ENCODE measurements at regions not wholly inside any gene's neighbourhood (a gene's known extent, or its start where the extent isn't known, plus 50 kb on each side); places are given as distances from the start of the nearest gene placed in this dataset.

DNA sequence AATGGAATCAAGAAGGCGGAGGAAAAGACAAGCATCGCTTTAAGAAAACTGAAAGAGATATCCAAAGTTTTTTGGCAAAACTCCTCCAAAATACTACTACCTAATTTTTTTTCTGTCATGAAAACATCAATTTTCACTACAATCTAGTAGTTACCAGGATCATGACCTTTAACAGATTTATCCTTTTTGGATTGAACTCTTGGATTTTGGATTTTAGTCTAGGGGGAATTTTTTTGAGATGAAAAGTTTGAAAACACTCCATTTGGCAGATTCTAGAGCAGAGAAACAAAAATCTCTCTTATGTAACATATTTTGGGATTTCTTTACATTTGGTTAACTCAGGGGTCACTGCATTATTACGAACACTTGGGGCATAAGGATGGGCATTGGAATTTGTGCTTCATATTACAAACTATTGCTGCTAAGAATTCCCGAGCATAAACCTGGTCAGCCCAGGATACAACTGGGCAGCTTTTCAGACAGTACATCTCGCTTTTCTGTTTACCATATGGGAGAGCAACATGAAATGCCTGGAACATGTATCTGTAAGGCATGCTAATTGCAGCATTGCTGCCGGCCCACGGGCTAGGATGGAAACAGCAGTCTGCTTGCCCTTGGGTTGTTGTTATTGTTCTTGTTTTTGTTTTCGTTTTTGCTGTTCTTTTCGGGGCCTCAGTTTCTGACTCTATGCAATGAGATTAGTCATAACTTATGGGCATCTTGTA lies 264.3 kb downstream of the RHOU start:
- no peak for DNase-seq (ENCODE audit: low read depth)
- Histone ChIP-seq H3K27me3 (replicated peaks; ENCODE audit: control insufficient read depth, insufficient read depth, low read length) (no peaks in the 10 kb centered on the region), H3K4me3 (ENCODE audit: low read length) (no peak overlapping the region)

DNA sequence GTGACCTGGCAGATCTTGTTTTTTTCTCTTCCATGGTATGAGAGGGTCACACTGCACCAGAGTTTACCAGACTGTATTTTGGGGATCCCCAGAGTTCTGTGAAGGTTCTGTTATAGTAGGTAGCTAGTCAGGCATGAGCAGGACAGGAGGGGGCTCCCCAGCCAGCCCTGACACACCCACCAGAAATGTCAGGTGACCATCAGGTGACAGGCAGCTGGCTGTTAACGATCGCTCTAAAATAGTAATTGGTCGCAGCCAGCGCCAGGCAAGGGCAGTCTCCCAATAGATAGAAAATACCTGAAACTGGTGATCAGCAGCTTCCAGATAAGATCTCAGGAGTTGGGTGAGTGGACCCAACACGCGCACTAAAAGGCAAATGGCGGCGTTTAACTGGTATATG lies 264.9 kb downstream of the RHOU start:
- Histone ChIP-seq H3K9me3 (ENCODE audit: control insufficient read depth, low read length) (no peaks in the 10 kb centered on the region), H3K36me3 (ENCODE audit: control insufficient read depth, insufficient read depth, low read length, severe bottlenecking) (no peaks in the 10 kb centered on the region), H3K4me1 (ENCODE audit: control insufficient read depth, insufficient read depth, low read length) (peaks cover 3% of the 10 kb centered on the region), H3K27me3 (replicated peaks; ENCODE audit: control insufficient read depth, insufficient read depth, low read length) (no peaks in the 10 kb centered on the region), H3K9ac (ENCODE audit: low read length) (no peak overlapping the region), H3K4me3 (ENCODE audit: low read length) (no peak overlapping the region)
- DNase-seq (ENCODE audit: low read depth), result no peak

More for the DNA sequence above, 264.3 kb downstream of the RHOU start:
- peaks cover 4% of the 10 kb centered on the region for H3K4me1 ChIP-seq (ENCODE audit: control insufficient read depth, insufficient read depth, low read length)
- no peak overlapping the region for H3K9ac ChIP-seq (ENCODE audit: low read length)
- no peaks in the 10 kb centered on the region for H3K36me3 ChIP-seq (ENCODE audit: control insufficient read depth, insufficient read depth, low read length, severe bottlenecking)
- no peaks in the 10 kb centered on the region for H3K9me3 ChIP-seq (ENCODE audit: control insufficient read depth, low read length)

GRCh38 chr1:229001467-229002011 lies 266.3 kb downstream of the RHOU start:
- DNase-seq (ENCODE audit: low read depth), result no peak
- no peaks in the 10 kb centered on the region for H3K9me3 ChIP-seq (ENCODE audit: control insufficient read depth, low read length)
- H3K27me3 ChIP-seq (replicated peaks; ENCODE audit: control insufficient read depth, insufficient read depth, low read length), result peaks cover 4% of the 10 kb centered on the region
- H3K4me1 ChIP-seq (ENCODE audit: control insufficient read depth, insufficient read depth, low read length), result no peaks in the 10 kb centered on the region
- no peak overlapping the region for H3K4me3 ChIP-seq (ENCODE audit: low read length)
- H3K9ac ChIP-seq (ENCODE audit: low read length), result no peak overlapping the region
- H3K36me3 ChIP-seq (ENCODE audit: control insufficient read depth, insufficient read depth, low read length, severe bottlenecking), result no peaks in the 10 kb centered on the region

- Histone ChIP-seq H3K4me3 (ENCODE audit: low read length) (no peak overlapping the region), H3K9me3 (ENCODE audit: control insufficient read depth, low read length) (no peaks in the 10 kb centered on the region), H3K27me3 (replicated peaks; ENCODE audit: control insufficient read depth, insufficient read depth, low read length) (peaks cover 7% of the 10 kb centered on the region), H3K36me3 (ENCODE audit: control insufficient read depth, insufficient read depth, low read length, severe bottlenecking) (no peaks in the 10 kb centered on the region), H3K9ac (ENCODE audit: low read length) (no peak overlapping the region), H3K4me1 (ENCODE audit: control insufficient read depth, insufficient read depth, low read length) (no peaks in the 10 kb centered on the region)
- no peak for DNase-seq (ENCODE audit: low read depth)
Measured at GRCh38 chr1:229002037-229002436, 266.8 kb downstream of the RHOU start.

DNA sequence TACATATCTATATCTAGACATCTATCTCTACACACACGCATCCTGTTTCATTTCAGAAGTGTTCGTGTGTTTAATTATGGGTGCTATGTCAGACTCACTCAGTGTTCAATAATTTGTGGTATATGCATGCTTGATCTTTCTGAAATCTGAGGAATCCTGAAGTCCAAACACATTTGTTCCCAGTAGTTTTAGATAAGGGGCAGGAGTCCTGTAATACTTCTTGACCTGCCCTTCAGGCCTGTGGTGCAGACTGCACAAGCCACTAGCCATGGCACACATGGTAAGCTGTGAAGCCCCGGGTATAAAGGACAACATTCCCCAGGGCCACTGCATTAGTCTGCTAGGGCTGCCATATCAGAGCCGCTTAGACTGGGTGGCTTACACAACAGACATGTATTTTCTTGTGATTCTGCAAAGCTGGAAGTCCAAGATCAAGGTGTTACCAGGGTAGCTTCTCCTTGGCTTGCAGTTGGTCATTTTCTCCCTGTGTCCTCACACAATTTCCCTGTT lies 267.2 kb downstream of the RHOU start:
- DNase-seq (ENCODE audit: low read depth), result no peak
- Histone ChIP-seq H3K36me3 (ENCODE audit: control insufficient read depth, insufficient read depth, low read length, severe bottlenecking) (no peaks in the 10 kb centered on the region), H3K27me3 (replicated peaks; ENCODE audit: control insufficient read depth, insufficient read depth, low read length) (peaks cover 9% of the 10 kb centered on the region), H3K9me3 (ENCODE audit: control insufficient read depth, low read length) (no peaks in the 10 kb centered on the region), H3K9ac (ENCODE audit: low read length) (no peak overlapping the region), H3K4me3 (ENCODE audit: low read length) (no peak overlapping the region), H3K4me1 (ENCODE audit: control insufficient read depth, insufficient read depth, low read length) (no peaks in the 10 kb centered on the region)

DNA sequence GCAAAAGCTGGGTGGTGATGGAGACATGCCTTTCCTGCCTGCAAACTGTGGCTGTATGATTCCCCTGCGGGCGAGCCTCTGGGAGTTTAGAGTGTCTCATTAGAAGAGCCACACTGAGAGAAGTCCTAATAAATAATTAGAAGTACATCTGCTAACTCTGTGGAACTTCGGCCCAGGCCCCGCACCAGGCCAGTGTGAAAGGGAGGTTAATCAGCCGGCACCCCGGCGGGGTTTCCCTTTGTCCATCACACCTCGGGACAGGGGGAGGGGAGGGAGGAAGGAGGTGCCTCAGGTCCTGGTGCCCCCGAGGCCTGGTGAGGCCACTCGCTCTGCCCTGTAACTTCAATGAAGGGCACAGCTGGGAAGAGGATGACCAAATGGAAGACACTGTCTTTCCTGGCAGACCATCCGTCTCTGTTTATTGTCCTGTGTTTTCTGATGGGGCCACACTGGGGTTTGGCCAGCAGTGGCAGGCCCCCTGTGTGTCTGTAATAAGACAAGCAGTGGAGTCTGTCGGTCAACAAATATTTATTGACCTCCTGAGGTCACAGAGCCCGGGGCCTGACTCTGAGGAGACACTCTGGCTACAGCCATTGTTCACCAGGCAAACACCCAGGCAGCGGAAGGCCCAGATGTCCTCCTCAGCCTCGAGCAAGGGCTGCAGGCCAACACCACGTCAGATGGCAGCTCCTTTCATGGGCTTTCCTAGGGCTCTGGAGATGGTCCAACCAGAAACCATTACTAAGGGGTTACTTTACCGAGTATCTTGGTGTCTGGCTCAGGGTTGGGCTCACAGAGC lies 267.5 kb upstream of the RAB4A start:
- no peak for DNase-seq (ENCODE audit: low read depth)
- Histone ChIP-seq H3K4me1 (ENCODE audit: control insufficient read depth, insufficient read depth, low read length) (no peaks in the 10 kb centered on the region), H3K9ac (ENCODE audit: low read length) (no peak overlapping the region), H3K36me3 (ENCODE audit: control insufficient read depth, insufficient read depth, low read length, severe bottlenecking) (no peaks in the 10 kb centered on the region), H3K4me3 (ENCODE audit: low read length) (no peak overlapping the region), H3K9me3 (ENCODE audit: control insufficient read depth, low read length) (no peaks in the 10 kb centered on the region), H3K27me3 (replicated peaks; ENCODE audit: control insufficient read depth, insufficient read depth, low read length) (peaks cover 9% of the 10 kb centered on the region)

- Histone ChIP-seq H3K4me1 (ENCODE audit: control insufficient read depth, insufficient read depth, low read length) (no peaks in the 10 kb centered on the region), H3K9ac (ENCODE audit: low read length) (no peak overlapping the region), H3K36me3 (ENCODE audit: control insufficient read depth, insufficient read depth, low read length, severe bottlenecking) (no peaks in the 10 kb centered on the region), H3K4me3 (ENCODE audit: low read length) (no peak overlapping the region), H3K9me3 (ENCODE audit: control insufficient read depth, low read length) (no peaks in the 10 kb centered on the region), H3K27me3 (replicated peaks; ENCODE audit: control insufficient read depth, insufficient read depth, low read length) (peaks cover 9% of the 10 kb centered on the region)
- DNase-seq (ENCODE audit: low read depth), result no peak
Measured at GRCh38 chr1:229004066-229004833, 266.7 kb upstream of the RAB4A start.

DNA sequence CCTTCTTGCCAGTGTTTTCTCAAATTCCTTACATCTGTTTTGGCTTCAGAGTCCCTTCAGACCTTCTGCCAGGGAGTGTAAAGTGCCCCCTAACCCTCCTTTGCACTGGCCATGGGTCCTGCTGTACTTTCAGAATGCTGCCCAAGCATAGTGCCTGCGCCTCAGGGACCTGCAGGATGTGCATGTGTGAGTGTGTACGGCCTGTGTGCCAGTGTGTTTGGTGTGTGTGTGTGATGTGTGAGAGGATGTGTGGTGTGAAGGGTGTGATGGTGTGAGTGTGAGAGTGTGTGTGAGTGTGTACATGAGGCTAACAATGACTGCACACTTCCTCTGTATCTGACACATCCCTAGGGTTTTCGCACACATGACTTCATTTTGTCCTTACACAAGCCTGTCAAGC lies 265.8 kb upstream of the RAB4A start:
- Histone ChIP-seq H3K36me3 (ENCODE audit: control insufficient read depth, insufficient read depth, low read length, severe bottlenecking) (no peaks in the 10 kb centered on the region), H3K27me3 (replicated peaks; ENCODE audit: control insufficient read depth, insufficient read depth, low read length) (peaks cover 9% of the 10 kb centered on the region), H3K9me3 (ENCODE audit: control insufficient read depth, low read length) (no peaks in the 10 kb centered on the region), H3K9ac (ENCODE audit: low read length) (no peak overlapping the region), H3K4me3 (ENCODE audit: low read length) (no peak overlapping the region), H3K4me1 (ENCODE audit: control insufficient read depth, insufficient read depth, low read length) (no peaks in the 10 kb centered on the region)
- no peak for DNase-seq (ENCODE audit: low read depth)

GRCh38 chr1:229005556-229005955 lies 265.4 kb upstream of the RAB4A start:
- Histone ChIP-seq H3K36me3 (ENCODE audit: control insufficient read depth, insufficient read depth, low read length, severe bottlenecking) (no peaks in the 10 kb centered on the region), H3K9ac (ENCODE audit: low read length) (no peak overlapping the region), H3K27me3 (replicated peaks; ENCODE audit: control insufficient read depth, insufficient read depth, low read length) (peaks cover 9% of the 10 kb centered on the region), H3K4me3 (ENCODE audit: low read length) (no peak overlapping the region), H3K4me1 (ENCODE audit: control insufficient read depth, insufficient read depth, low read length) (no peaks in the 10 kb centered on the region), H3K9me3 (ENCODE audit: control insufficient read depth, low read length) (no peaks in the 10 kb centered on the region)
- no peak for DNase-seq (ENCODE audit: low read depth)

DNA sequence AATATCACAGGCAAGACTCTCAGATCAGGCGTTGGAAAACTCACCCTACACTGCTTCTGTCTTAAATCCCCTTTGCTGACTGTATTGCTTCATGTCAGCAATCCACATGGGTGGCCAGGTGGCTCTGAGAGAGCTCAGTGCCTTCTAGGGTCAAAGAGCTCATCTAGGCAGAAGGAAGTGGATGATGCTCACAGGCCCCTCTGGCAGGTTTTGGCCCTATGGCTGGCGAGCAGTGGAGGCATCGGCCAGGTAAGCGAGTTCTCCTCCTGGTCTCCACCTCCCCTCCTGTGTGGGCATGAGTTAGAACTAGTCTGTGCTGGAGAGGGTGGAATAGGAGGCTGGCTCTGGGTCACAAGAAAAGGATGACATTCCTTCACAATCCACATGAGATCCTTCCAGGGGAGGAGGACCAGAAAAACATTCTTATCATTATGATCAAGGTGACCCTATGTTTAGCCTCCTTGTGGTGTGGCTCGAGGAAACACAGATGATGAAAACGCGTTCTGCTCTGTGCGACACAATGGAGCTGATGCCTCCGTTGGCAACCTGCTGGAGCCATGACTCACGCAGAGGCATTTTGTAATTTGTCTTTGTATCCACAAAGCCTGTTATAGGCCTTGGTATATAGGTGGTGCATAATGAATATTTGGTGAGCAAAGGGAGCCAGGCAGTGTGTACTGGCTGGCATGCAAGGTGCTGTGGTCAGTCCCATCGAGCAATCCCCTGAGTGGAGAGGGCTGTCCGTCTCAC lies 264.6 kb upstream of the RAB4A start:
- Histone ChIP-seq H3K4me3 (ENCODE audit: low read length) (no peak overlapping the region), H3K27me3 (replicated peaks; ENCODE audit: control insufficient read depth, insufficient read depth, low read length) (peaks cover 9% of the 10 kb centered on the region), H3K9ac (ENCODE audit: low read length) (no peak overlapping the region), H3K36me3 (ENCODE audit: control insufficient read depth, insufficient read depth, low read length, severe bottlenecking) (no peaks in the 10 kb centered on the region), H3K9me3 (ENCODE audit: control insufficient read depth, low read length) (no peaks in the 10 kb centered on the region), H3K4me1 (ENCODE audit: control insufficient read depth, insufficient read depth, low read length) (no peaks in the 10 kb centered on the region)
- DNase-seq (ENCODE audit: low read depth), result no peak
